GF-D8 (cell line): ENCODE measurements at regions not wholly inside any gene's neighbourhood (a gene's known extent, or its start where the extent isn't known, plus 50 kb on each side); places are given as distances from the start of the nearest gene placed in this dataset.
"Not testable (repeated sequence)": the region's sequence is repeated elsewhere in the genome, so short reads cannot be mapped to it uniquely, and the experiment has no call there.

ENCODE experiments used
- DNase-seq: peaks from one replicate; lab custom pipeline; 2025; lab: John Stamatoyannopoulos, UW

- DNase-seq, result no peak
Measured at GRCh38 chrX:25851141-25851540, 287.0 kb upstream of the MAGEB18 start.

GRCh38 chrX:25853002-25853479 lies 285.1 kb upstream of the MAGEB18 start:
- DNase-seq, result no peak

GRCh38 chrX:25858273-25858880 lies 279.8 kb upstream of the MAGEB18 start:
- DNase-seq, result no peak

- DNase-seq, result no peak
Measured at GRCh38 chrX:25860322-25860721, 277.8 kb upstream of the MAGEB18 start.

GRCh38 chrX:25869761-25870160 lies 268.4 kb upstream of the MAGEB18 start:
- DNase-seq, result no peak

GRCh38 chrX:25872786-25873185 lies 265.4 kb upstream of the MAGEB18 start:
- DNase-seq, result no peak

GRCh38 chrX:25873196-25873595 lies 264.9 kb upstream of the MAGEB18 start:
- DNase-seq, result no peak

- no peak for DNase-seq
Measured at GRCh38 chrX:25878806-25879205, 259.3 kb upstream of the MAGEB18 start.

- not testable (repeated sequence) for DNase-seq
Measured at GRCh38 chrX:25882503-25882902, 255.6 kb upstream of the MAGEB18 start.

GRCh38 chrX:25897758-25898157 lies 240.4 kb upstream of the MAGEB18 start:
- no peak for DNase-seq

- DNase-seq, result not testable (repeated sequence)
Measured at GRCh38 chrX:25905728-25906127, 232.4 kb upstream of the MAGEB18 start.

- no peak for DNase-seq
Measured at GRCh38 chrX:25925946-25926345, 212.2 kb upstream of the MAGEB18 start.

GRCh38 chrX:25928316-25928715 lies 209.8 kb upstream of the MAGEB18 start:
- no peak for DNase-seq

- DNase-seq, result no peak
Measured at GRCh38 chrX:25941087-25941486, 197.1 kb upstream of the MAGEB18 start.

GRCh38 chrX:25941559-25942250 lies 196.4 kb upstream of the MAGEB18 start:
- DNase-seq, result no peak

GRCh38 chrX:25968920-25969319 lies 169.2 kb upstream of the MAGEB18 start:
- DNase-seq, result no peak

- DNase-seq, result no peak
Measured at GRCh38 chrX:25976683-25977310, 161.3 kb upstream of the MAGEB18 start.

- DNase-seq, result no peak
Measured at GRCh38 chrX:25998687-25999086, 139.5 kb upstream of the MAGEB18 start.

- no peak for DNase-seq
Measured at GRCh38 chrX:26007462-26007861, 130.7 kb upstream of the MAGEB18 start.

GRCh38 chrX:26008042-26008441 lies 130.1 kb upstream of the MAGEB18 start:
- DNase-seq, result no peak

GRCh38 chrX:26008691-26009090 lies 129.5 kb upstream of the MAGEB18 start:
- no peak for DNase-seq

- DNase-seq, result no peak
Measured at GRCh38 chrX:26019386-26019785, 118.8 kb upstream of the MAGEB18 start.

- DNase-seq, result no peak
Measured at GRCh38 chrX:26026179-26026578, 112.0 kb upstream of the MAGEB18 start.
